GM19351 (cell line): ENCODE measurements at regions not wholly inside any gene's neighbourhood (a gene's known extent, or its start where the extent isn't known, plus 50 kb on each side); places are given as distances from the start of the nearest gene placed in this dataset.
"Not testable (repeated sequence)": the region's sequence is repeated elsewhere in the genome, so short reads cannot be mapped to it uniquely, and the experiment has no call there.

Experiments
- ATAC-seq: cut with Tn5 transposase; IDR thresholded peaks from one replicate; pipeline ENCODE4 v1.9.1; 2021; ENCODE audit warnings: mild to moderate bottlenecking, moderate library complexity; ENCODE audit not compliant: unreplicated experiment

- ATAC-seq: no peak
Observed at GRCh38 chr22:26914519-26915185, 257.3 kb downstream of the MIAT start.

GRCh38 chr22:26916236-26916635 is 258.8 kb downstream of the MIAT start:
- no peak for ATAC-seq

GRCh38 chr22:26918226-26918625 is 260.8 kb downstream of the MIAT start:
- no peak for ATAC-seq

GRCh38 chr22:26921726-26922125 is 264.3 kb downstream of the MIAT start:
- ATAC-seq: no peak

- no peak for ATAC-seq
Observed at GRCh38 chr22:26922806-26923205, 265.4 kb downstream of the MIAT start.

DNA sequence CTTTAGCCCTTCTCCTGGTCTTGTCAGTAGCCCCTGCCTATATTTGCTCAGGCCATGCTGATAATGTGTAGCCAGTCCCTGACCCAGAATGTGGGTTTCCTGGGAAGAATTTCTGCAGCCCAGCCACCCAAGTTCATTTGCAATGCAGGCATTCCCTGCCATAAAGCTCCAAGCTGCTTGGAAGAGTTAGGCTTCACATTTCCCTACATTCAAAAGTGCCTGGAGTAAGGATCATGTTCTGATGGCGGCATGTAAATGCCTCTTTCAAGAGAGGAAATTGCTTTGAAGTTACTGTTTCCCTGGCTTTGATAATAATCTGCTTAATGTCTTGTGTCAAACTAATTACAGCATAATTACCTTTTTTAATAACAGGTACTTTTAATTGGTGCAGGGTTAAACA is 266.1 kb downstream of the MIAT start:
- no peak for ATAC-seq

DNA sequence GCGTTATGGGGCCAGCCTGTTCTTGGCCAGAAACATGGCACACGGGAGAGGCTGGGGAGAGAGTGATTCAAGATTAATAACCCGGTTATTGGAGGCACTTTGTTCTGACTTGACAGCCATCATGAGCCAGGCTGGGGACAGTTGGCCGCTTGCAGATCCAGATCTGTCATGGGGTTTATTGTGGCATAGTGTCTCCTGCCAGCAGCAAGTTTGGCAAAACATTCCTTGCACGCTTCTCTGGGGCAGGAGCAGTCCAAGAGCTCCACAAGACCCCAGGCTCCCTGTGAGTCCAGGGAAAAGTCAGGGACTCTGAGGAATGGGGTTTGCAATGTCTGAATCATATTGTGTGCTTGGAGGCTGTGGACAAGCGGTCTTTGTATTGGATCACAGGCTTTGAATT is 270.4 kb downstream of the MIAT start:
- ATAC-seq: no peak

DNA sequence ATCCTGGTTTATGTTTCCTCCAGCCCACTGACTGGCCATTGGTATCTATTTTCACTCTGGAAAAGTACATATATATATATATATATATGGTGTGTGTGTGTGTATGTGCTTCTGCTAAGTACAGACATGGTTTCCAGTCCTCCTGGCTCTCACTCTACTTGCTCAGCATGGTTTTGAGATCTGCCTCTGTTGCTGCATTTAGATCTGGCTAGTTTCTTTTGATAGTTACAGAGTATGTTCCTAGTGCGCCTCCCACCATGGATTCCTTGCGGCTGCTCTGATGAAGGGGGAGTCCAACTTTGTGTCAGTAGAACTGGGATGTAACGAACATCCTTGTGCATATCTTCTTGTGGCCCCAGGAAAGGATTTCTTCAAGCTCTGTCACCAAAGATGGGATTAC is 274.1 kb downstream of the MIAT start:
- no peak for ATAC-seq

DNA sequence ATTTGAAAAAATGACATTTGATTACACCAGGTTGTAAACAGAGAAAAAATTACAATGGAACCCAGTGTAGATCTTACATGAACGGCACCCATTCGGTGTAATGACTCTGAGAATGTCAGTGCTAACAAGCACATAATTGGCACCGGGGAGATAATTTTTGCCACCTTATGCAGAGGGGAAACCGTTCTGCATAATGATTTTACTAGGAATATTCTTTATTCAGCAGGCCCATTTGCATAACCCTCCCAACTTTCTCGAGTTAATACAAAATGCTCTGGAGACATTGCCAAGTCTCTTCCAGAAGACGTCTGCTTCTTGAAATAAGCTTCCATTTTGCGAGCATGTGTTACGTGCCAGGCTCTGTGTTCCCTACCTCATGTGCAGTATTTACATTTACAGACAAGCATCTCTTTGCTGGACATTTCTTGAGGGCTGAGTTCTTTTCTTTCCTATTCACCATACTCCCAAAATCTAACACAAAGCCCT is 275.8 kb downstream of the MIAT start:
- no peak for ATAC-seq

GRCh38 chr22:26937213-26937612 is 279.8 kb downstream of the MIAT start:
- ATAC-seq: no peak

- ATAC-seq: no peak
Observed at GRCh38 chr22:26939466-26939865, 282.1 kb downstream of the MIAT start.

GRCh38 chr22:26941896-26942636 is 284.7 kb downstream of the MIAT start:
- no peak for ATAC-seq

DNA sequence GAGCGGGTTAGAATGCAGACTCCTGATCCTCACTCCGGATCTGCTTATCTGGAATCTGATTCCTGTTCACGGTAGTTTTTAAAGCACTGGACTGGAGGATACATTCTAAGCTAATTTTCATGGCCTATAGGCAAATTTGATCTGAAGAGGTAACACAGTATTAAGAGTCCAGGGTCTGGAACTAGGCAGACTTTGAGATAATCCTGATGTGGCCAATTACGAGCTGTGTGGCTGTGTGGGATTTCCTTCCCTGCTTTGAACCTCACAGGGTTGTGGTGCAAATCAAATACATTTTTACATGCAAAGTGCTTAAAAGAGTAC is 285.2 kb downstream of the MIAT start:
- no peak for ATAC-seq

- no peak for ATAC-seq
Observed at GRCh38 chr22:26945565-26945964, 288.2 kb downstream of the MIAT start.

DNA sequence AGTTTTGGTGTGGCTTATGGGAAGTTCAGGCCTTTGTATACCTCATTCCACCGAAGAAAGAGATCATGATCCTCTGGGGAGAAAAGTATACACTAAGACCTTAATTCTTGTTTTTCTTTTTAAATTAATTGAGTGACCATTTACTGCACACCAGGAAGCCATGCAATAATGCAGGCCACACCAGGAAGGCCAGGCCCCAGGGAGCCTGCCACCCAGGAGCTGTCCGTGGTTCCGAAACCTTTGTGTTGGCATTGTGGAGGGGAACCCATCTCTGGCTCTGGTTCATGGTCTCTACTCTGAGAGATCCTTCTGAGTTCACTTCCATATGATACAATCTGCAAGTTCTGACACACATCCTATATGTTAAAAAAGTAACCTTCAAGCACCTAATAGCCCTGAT is 291.8 kb downstream of the MIAT start:
- no peak for ATAC-seq

- ATAC-seq: not testable (repeated sequence)
Observed at GRCh38 chr22:26951139-26951538, 293.8 kb downstream of the MIAT start.

GRCh38 chr22:26952004-26952403 is 294.6 kb downstream of the MIAT start:
- no peak for ATAC-seq

DNA sequence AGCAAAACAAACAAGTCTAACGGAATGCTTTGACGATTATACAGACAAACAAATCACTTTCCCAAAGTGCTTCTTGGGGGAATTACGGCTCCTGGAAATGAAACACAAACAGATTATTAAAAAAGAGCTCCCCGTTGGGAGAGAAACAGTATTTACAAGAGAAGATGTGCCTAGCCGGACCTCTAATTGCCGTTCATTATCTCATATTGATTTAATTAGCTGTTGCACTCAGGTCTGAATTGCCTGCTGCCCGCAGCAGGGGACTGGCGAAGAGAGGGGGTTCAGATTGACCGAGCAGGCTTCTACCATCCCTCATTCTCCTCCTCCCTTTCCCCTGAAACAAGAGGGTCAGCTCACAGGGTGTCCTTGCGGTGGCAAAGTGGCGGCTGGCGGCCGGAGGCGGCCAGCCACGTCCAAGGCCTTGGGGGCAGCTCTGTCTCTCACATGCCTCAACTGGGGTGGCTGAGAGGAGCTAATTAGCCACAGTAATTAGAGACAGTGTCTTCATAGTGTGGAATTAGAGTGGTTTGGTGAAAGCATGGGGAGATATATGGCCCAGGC is 295.1 kb downstream of the MIAT start:
- ATAC-seq: no peak

GRCh38 chr22:26953012-26953883 is 295.9 kb downstream of the MIAT start:
- no peak for ATAC-seq

- no peak for ATAC-seq
Observed at GRCh38 chr22:26956371-26956770, 299.0 kb downstream of the MIAT start.

GRCh38 chr22:26957176-26957575 is 299.8 kb downstream of the MIAT start:
- no peak for ATAC-seq
